ENCODE measurements at regions not wholly inside any gene's neighbourhood (a gene's known extent, or its start where the extent isn't known, plus 50 kb on each side); places are given as distances from the start of the nearest gene placed in this dataset.

DNA sequence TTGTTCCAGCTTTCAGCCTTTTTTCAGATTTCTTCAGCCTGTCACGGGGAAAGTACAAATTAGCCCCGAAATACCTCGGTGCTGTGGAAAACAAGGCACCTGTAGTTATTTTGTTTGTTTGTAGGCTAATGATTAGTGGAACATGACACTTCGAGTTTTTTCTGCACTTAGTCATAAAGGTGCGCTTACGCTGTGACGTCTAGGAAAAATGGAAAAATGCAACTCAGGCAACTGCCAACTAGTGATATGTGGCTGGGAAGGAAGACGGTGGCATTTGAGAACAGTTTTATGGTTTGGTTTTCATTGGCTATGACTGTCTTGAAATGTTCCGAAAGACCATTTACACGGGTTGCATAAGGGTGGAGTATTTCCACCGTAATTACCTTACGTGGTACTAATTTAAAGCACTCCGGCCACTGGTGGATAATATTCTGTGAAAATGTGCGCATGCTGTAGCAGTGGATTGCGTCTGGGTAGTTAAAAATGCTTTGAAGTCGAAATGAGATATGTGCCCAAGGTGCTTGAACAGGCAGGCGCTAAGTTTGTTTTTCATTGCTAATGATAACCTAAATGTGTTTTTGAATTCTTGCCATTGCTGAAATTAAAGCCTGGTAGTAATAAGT, 94.5 kb upstream of the CELF2 start:
- Histone ChIP-seq H3K27ac (peak overlapping the region; percentile 61), H3K4me3 (peak overlapping the region; percentile 12), H3K9me3 (no peaks in the 10 kb centered on the region), H3K4me1 (peaks cover 4% of the 10 kb centered on the region), H3K27me3 (ENCODE audit: low read depth) (no peaks in the 10 kb centered on the region), H3K36me3 (no peaks in the 10 kb centered on the region)
- ATAC-seq (peak; percentile 79 to 93), DNase-seq (no peak)
- TF ChIP-seq CTCF (IDR thresholded peaks at IDR 0.05) = no peak
- intact Hi-C loops (cut with DNase I) = no loop called here

- intact Hi-C loops (cut with DNase I) = no loop called here
- Histone ChIP-seq H3K4me3 (no peak overlapping the region), H3K27ac (no peak overlapping the region), H3K36me3 (no peaks in the 10 kb centered on the region), H3K27me3 (ENCODE audit: low read depth) (no peaks in the 10 kb centered on the region), H3K4me1 (no peaks in the 10 kb centered on the region), H3K9me3 (no peaks in the 10 kb centered on the region)
- ATAC-seq = no peak
- DNase-seq = no peak
- TF ChIP-seq CTCF (IDR thresholded peaks at IDR 0.05) = no peak
Observed at GRCh38 chr10:10925667-10926066, 92.0 kb upstream of the CELF2 start.

DNA sequence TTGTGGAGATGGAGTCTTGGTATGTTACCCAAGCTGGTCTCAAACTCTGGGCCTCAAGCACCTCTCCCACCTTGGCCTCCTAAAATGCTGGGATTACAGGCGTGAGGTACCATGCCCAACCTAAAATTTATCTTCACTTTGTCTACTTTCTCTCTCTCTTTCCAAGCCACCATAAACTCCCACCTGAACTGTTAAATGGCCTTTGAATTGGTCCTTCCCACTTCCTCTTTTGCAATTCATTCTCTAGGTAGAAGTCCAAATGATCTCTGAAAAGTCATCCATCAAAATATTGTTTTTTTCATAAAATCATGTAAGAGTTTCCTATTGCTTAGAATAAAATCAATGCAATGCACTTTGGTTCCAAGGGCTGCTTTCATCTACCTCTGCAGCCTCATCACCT, 90.1 kb upstream of the CELF2 start:
- Histone ChIP-seq H3K4me1 (no peaks in the 10 kb centered on the region), H3K4me3 (no peak overlapping the region), H3K36me3 (no peaks in the 10 kb centered on the region), H3K27me3 (ENCODE audit: low read depth) (no peaks in the 10 kb centered on the region), H3K27ac (no peak overlapping the region), H3K9me3 (no peaks in the 10 kb centered on the region)
- intact Hi-C loops (cut with DNase I) = no loop called here
- no peak for DNase-seq
- no peak for ATAC-seq
- TF ChIP-seq CTCF (IDR thresholded peaks at IDR 0.05) = no peak

GRCh38 chr10:10930979-10931743, 86.5 kb upstream of the CELF2 start:
- Histone ChIP-seq H3K27me3 (ENCODE audit: low read depth) (no peaks in the 10 kb centered on the region), H3K4me1 (no peaks in the 10 kb centered on the region), H3K27ac (no peak overlapping the region), H3K4me3 (no peak overlapping the region), H3K36me3 (no peaks in the 10 kb centered on the region), H3K9me3 (no peaks in the 10 kb centered on the region)
- intact Hi-C loops (cut with DNase I) = no loop called here
- TF ChIP-seq CTCF (IDR thresholded peaks at IDR 0.05) = no peak
- DNase-seq = no peak
- no peak for ATAC-seq

DNA sequence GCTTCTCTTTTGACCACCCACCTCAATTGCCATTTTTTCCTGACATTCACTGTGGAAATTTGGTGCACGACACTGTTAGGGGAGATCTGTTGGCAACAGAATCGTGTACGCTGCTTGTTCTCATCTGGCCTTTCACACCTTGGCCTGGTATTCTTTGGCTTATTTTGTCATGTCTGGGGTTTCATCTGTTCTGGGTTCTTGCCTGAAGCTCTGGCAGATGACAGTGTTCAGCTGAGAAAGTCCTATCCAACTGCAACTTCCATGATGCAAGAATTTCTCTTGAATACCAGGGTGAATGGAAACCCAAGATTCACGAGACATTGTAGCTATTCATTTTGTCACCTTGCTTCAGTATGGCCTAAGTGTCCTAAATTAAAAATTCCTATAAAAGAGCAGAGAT, 82.6 kb upstream of the CELF2 start:
- no peak for ATAC-seq
- no peak overlapping the region for H3K4me3 ChIP-seq
- no peaks in the 10 kb centered on the region for H3K4me1 ChIP-seq
- no peak overlapping the region for H3K27ac ChIP-seq
- DNase-seq = no peak
- TF ChIP-seq CTCF (IDR thresholded peaks at IDR 0.05) = no peak
- H3K27me3 ChIP-seq (ENCODE audit: low read depth) = no peaks in the 10 kb centered on the region
- no peaks in the 10 kb centered on the region for H3K9me3 ChIP-seq
- no peaks in the 10 kb centered on the region for H3K36me3 ChIP-seq
- intact Hi-C loops (cut with DNase I) = no loop called here
